ENCODE measurements at regions not wholly inside any gene's neighbourhood (a gene's known extent, or its start where the extent isn't known, plus 50 kb on each side); places are given as distances from the start of the nearest gene placed in this dataset.

DNA sequence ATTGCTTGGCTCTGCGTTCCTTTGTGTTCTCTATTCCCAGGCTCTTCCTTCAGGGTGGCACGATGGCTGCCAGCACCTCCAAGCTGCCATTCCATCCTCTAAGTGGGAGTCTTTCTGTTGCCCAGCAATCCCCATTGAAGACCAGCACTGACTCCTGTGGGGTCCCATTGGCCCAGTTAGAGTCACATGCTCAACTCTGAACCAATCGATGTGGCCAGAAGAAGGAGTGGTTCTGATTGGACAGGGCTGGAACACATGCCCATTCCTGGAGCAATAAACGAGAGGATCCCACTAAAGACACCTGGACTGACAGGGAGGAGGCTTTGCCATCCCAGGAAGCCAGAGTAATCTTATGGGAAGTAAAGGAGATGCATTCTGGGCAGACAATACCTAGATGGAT, 97.2 kb upstream of the IGSF21 start:
- no peak for TF ChIP-seq POLR2A (IDR thresholded peaks at IDR 0.05; ENCODE audit: low read length)
- DNase-seq: no peak

DNA sequence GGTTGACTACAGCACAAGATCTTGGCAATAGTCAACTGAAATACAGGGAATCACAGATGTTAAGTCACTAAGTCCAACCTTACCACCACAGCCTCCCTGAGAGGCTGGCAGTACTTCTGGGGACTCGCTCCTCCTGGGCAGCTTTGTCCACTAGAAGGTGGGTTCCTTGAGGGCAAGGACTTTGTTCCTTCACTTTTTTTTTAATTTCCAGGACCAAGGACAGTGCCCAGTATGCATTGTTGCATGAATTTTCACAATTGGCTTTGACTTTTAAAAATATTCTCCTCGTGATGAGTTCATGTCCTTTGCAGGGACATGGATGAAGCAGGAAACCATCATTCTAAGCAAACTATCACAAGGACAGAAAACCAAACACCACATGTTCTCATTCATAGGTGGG, 96.7 kb upstream of the IGSF21 start:
- no peak for DNase-seq
- TF ChIP-seq POLR2A (IDR thresholded peaks at IDR 0.05; ENCODE audit: low read length) (no peak), GATA1 (IDR thresholded peaks at IDR 0.05; ENCODE audit: low read depth, low read length) (no peak)

DNA sequence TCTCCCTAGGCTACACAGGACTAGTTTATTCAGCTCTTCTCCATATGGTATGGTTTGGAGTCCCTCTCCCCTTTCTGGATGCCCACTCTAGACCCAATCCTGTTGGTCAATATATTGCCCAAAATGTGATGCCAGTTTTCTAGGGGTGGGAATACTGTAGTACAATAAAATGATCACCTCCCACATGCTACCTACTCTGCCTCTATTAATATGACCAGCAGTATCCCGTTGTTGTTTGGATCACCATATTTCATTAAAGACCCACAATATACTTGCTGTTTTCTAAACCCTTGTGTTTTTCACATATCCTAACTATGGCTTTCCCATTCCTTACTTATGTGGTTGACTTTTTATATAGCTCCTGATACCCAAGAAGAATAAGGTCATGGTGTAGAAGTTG, 95.9 kb upstream of the IGSF21 start:
- DNase-seq: no peak
- TF ChIP-seq POLR2A (IDR thresholded peaks at IDR 0.05; ENCODE audit: low read length) (no peak), GATA1 (IDR thresholded peaks at IDR 0.05; ENCODE audit: low read depth, low read length) (no peak)

DNA sequence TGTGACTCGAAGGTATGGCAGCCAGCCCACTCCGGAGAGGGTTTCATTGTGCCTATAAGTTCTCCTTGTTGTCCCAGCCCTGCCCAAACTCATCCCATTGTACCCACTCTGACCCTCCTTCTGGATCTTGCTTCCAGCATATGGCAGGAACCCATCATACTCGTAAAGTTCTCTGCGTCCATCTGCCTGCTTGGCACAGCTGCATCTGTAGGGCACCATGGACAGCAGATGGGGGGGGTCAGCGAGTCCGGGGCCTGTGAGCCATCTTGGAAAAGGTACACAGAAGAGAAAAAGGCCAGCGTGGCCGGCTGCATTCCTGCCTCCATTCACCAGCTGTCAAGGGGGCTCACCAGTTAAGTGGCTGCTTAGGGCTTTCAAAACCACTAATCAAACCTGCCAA, 94.9 kb upstream of the IGSF21 start:
- TF ChIP-seq POLR2A (IDR thresholded peaks at IDR 0.05; ENCODE audit: low read length) (no peak), GATA1 (IDR thresholded peaks at IDR 0.05; ENCODE audit: low read depth, low read length) (no peak)
- DNase-seq: no peak

DNA sequence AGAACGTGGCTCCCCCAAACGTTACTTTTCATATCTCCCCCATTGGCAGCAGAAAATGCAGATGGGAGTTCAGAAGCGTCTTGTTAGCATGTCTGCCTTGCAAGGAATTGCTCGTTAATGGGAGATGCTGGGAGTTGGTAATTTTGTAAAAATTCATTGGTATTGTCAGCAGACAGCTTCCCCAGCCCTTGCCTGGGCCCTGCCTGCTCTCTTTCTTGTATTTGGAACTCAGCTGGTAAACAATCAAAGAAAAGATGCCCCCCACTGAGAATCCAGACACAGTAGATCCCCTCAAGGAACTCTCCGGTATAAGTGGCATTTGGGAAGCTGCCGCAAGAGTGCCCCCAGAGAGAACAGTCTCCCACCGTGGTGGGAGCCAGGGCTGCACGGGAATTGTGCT, 94.4 kb upstream of the IGSF21 start:
- no peak for DNase-seq
- TF ChIP-seq POLR2A (IDR thresholded peaks at IDR 0.05; ENCODE audit: low read length) (no peak), GATA1 (IDR thresholded peaks at IDR 0.05; ENCODE audit: low read depth, low read length) (no peak)

DNA sequence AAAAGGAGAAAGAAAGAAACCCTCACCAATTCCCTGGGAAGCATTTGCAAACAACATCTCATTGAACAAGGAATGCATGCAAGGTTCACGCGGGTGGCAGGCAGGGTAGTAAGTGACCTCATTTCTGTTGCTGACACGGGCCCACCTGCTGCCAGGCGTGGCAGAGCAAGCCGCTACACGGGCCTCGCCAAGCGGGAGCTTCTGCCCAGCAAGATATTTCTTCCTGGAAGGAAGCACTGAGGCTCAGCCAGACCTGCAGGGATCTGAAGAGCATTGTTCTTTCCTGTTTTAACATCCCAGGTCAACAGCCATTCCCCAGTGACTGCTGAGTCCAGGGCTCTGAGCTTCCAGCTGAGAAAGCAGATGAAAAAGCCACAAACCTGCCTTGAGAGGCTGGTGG, 91.9 kb upstream of the IGSF21 start:
- TF ChIP-seq POLR2A (IDR thresholded peaks at IDR 0.05; ENCODE audit: low read length) (no peak), GATA1 (IDR thresholded peaks at IDR 0.05; ENCODE audit: low read depth, low read length) (no peak)
- DNase-seq: no peak

DNA sequence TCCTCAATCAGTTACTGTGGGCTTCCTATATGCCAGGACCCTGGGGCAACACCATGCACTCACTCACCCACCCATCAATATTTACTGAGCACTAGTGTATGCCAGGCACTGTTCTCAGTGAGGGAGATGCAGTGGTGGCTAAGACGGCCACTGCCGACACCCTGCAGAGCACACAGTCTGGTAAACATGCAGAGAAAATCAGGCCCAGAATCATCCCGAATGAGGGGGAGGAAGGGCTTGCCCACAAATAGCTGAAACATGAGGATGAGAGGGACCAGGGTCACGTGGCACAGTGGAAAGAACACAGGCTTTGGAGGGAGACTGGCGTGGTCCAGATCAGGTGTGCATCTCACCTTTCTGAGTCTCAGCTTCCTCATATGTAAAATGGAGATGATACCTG, 89.2 kb upstream of the IGSF21 start:
- TF ChIP-seq GATA1 (IDR thresholded peaks at IDR 0.05; ENCODE audit: low read depth, low read length) (no peak), POLR2A (IDR thresholded peaks at IDR 0.05; ENCODE audit: low read length) (no peak)
- DNase-seq: no peak

DNA sequence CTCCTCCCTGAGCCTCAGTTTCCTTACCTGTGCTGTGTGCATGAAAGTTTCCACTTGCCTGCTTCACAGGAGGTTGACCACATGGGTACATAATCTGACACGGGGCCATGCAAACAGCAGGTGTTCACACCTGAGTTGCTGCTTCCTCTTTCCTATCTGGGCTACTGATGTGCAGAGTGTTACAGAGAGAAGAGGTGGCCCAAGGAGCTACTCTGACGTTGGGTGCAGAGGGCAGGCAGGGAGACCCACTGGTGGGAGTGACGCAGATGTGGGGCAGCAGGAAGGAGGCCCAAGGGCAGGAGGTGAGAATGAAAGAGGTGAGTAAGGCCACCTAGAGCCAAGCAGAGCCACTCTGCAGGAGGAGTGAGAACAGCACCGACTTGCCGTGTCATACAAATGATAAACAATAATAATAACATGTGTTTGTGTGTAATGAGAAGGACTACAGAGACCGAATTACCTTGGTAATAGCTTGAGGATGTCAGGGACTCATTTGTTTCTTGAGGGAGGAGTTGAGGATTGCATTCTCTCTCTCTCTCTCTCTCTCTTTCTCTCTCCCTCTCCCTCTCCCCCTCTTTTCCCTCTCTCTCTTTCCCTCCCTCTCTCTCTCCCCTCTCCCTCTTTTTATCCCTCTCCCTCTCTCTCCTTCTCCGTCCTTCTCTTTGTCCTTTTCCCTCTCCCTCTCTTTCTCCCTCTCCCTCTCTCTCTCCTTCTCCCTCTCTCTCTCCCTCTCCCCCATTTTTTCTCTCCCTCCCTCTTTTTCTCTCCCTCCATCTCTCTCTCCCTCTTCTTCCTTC, 87.4 kb upstream of the IGSF21 start:
- no peak for TF ChIP-seq GATA1 (IDR thresholded peaks at IDR 0.05; ENCODE audit: low read depth, low read length)
- TF ChIP-seq POLR2A (IDR thresholded peaks at IDR 0.05; ENCODE audit: low read length): no peak
- DNase-seq: no peak

DNA sequence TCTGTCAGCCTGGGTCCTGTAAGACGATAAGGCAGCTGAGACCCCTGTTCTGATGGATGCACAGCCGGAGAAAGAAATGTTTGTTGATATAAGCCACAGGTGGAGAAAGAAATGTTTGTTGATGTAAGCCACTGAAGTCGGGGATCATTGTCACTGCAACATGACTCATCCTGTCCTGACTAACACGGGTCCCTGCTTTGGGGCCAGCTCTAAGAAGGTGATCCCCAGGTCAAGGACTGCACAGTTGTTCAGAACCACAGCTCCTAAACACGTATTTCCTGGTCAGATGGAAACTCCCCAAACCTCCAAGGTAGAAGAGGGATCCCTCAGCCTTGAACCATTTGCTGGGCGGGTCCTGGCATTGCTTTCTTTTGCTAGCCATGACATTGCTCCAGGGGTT, 86.4 kb upstream of the IGSF21 start:
- DNase-seq: no peak
- TF ChIP-seq GATA1 (IDR thresholded peaks at IDR 0.05; ENCODE audit: low read depth, low read length): no peak
- no peak for TF ChIP-seq POLR2A (IDR thresholded peaks at IDR 0.05; ENCODE audit: low read length)

DNA sequence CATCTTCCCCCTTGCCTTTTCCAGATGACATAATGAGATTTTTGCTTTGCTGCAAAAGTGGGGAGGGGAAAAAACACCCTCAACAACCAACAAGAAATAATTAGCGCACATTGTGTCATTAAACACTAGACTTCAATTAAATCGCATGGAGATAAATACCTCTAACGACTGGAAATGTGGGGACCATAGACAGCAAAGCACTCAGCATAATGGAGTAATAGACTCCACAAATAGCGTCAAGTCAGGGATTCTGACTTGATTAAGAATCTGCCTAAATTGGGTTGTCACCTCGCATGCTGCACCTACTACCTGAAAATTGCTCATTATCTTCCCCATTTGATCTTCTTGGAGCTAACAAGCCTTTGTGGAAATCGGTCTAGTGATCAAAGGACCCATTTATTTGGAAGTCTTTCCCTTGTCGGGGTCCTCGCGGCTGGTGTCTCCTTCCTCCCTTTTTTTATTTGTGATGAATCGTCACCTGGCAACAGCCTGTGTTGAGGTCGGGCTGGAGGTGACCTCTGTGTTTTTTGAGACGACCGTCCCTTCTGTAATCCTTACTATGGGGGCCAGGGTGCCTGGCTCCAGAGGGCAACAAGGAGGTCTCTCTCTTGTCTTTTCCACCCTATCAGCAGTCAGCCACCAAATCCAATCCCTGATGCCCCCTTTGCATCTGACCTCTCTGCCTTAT, 75.3 kb upstream of the IGSF21 start:
- TF ChIP-seq POLR2A (IDR thresholded peaks at IDR 0.05; ENCODE audit: low read length) (no peak), GATA1 (IDR thresholded peaks at IDR 0.05; ENCODE audit: low read depth, low read length) (no peak)
- DNase-seq: no peak

DNA sequence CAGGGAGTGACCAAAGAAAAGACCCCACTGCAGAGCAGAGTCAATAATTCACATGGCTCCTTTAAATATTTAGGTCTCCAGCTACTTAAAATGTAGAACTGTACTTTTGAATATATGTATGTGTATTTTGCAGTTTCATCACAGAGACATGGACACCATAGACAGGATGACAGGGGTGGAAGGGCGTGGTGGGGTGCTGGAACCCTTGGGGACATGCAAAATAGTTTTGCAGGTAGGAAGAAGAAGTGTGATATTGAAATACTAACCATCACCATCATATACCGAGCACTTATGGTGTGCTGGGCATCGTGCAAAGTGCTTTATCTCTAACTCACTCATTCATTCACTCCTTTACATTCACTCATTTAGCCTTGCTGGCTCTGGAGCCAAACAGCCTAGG, 72.5 kb upstream of the IGSF21 start:
- TF ChIP-seq POLR2A (IDR thresholded peaks at IDR 0.05; ENCODE audit: low read length) (no peak), GATA1 (IDR thresholded peaks at IDR 0.05; ENCODE audit: low read depth, low read length) (no peak)

DNA sequence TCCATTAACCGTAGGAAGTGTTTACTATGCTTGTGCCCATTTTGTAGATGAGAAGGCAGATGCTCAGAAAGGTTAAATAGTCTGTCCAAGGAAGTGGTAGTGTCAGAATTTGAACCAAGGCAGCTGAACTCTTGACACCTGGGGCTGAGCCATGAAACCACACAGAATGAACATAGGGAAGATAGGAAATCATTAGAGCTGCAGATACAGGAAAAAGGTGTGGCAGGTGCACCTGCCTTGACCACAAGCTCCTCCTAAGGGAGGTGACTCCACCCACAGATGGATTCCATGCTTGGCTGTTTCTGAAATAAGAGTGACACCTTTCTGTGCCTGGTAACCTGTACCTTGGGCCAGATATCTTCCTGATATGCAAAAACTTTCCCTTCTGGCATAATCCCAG, 69.9 kb upstream of the IGSF21 start:
- no peak for DNase-seq
- TF ChIP-seq POLR2A (IDR thresholded peaks at IDR 0.05; ENCODE audit: low read length): no peak
- TF ChIP-seq GATA1 (IDR thresholded peaks at IDR 0.05; ENCODE audit: low read depth, low read length): no peak

More for the DNA sequence above, 72.5 kb upstream of the IGSF21 start:
- DNase-seq: no peak

DNA sequence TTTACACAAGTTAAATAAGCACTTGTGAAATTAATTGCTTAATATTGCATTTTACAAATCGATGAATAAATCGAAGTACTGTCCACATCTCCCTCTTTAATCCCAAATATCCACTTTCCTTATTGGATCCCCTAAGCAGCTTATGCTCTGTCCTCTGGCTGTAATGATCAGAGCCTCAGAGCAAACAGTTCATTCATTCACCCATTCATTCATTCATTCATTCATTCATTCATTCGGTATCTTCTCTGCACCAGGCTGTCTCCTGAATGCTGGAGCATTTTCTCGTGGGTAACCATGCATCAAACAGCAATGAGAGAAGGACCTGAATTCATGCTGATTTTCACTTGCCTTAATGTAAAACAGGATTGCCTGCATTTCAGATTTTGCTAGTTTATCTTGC, 69.5 kb upstream of the IGSF21 start:
- DNase-seq: no peak
- TF ChIP-seq GATA1 (IDR thresholded peaks at IDR 0.05; ENCODE audit: low read depth, low read length): no peak
- no peak for TF ChIP-seq POLR2A (IDR thresholded peaks at IDR 0.05; ENCODE audit: low read length)

DNA sequence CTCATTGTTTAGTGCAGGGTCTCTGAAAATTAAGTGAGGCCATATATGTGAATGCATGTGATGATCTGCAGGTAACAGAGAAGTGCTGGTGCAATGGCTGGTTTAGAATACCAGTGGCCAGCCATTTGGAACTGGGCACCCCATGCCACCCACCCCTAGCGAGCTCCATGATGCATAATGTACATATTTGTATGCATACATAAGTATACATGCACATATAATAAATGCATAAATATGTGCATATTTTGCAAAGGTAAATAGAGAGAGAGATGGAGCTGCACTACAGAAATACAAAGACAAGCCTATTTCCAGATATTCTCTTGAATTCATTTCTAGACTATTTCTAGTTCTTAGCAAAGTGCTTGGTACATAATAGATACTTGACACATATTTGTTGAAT, 68.5 kb upstream of the IGSF21 start:
- TF ChIP-seq POLR2A (IDR thresholded peaks at IDR 0.05; ENCODE audit: low read length) (no peak), GATA1 (IDR thresholded peaks at IDR 0.05; ENCODE audit: low read depth, low read length) (no peak)
- no peak for DNase-seq

DNA sequence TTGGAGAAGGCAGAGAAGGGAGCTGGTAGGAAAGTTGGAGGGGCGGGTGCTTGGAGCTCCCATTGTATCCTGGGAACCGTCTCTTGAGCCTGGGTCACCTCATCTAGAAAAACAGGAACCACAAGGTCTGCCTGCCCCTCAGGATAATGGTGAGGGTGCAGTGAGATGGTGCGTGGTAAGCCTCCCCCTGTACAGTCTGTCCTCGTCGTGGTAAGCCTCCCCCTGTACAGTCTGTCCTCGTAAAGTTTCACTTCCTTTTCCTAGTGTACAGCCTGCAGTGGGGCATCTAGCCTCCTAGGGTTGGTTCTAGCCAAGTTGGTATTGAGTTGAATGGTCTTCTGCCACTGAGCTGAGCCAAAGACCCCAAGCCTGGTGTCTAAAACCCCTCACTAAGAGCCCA, 66.5 kb upstream of the IGSF21 start:
- no peak for DNase-seq
- TF ChIP-seq GATA1 (IDR thresholded peaks at IDR 0.05; ENCODE audit: low read depth, low read length): no peak
- TF ChIP-seq POLR2A (IDR thresholded peaks at IDR 0.05; ENCODE audit: low read length): no peak

Measured in erythroblast (primary cell).